NCI-H524 treated with DMSO at 0.1 percent for 48 hours (cell line): ENCODE measurements at regions not wholly inside any gene's neighbourhood (a gene's known extent, or its start where the extent isn't known, plus 50 kb on each side); places are given as distances from the start of the nearest gene placed in this dataset.

Source experiments
- DNase-seq: peaks from one replicate; lab custom pipeline; 2025; lab: John Stamatoyannopoulos, UW

DNA sequence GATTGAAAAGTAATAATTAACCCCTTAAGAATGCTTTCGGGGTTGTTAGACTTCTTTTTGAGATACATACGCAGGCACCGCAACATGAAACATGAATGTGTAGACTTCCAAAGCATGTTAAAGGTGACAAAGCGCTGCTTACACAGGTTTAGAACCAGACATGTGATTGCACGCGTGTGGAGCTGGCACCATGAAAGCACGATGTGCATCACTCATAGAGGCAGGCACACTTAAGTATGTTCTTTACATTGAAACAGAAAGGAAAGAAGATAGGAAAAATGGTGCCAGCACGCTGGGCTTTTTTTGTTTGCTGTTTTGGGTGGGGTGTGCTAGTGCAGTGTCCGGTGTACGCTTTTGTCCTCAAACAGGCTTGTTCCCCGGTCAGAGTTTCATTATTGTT is 83.6 kb upstream of the PPARA start:
- no peak for DNase-seq

DNA sequence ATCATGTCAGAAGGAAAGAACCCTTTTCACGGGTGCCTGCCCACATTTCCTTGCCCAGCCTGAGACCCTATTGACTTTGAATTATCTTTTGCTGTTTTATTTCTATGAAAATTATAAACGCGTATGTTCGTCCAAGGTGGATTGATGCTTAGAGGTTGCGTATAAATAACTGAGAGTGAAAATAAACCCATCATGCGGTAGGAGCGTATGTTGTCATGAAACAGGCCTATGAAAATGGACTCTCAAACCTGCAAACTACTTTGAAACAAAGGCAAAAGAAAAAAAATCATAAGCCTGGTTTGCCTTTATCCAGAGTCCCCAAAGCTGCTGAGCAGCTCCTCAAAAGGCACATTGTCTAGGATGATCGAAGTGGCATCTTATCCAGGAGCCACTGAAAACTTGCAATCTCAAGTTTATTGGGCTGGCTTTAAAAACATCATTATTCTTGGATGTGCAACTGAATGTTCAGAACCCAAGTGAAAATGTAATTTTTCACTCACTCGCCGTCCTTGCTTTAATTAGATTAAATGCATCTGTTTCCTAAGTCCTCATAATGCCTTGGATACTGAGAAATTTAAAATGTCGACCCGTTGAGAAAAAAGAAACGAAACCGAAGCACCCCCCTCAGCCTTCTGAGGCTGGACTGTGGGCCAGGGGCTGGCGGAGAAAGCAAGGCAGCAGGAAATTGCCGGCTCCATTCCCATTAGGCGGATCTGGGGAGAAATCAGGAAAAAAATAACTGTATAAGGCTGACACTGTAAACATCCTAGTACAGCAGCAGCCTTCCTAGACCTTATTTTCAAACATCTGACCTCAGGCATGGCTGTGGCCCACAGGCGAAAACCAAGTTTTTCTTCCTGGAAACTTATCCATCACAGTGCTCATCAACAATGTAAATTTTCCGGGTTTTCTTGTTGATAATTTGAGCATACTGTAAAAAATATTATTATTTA is 82.9 kb upstream of the PPARA start:
- no peak for DNase-seq

DNA sequence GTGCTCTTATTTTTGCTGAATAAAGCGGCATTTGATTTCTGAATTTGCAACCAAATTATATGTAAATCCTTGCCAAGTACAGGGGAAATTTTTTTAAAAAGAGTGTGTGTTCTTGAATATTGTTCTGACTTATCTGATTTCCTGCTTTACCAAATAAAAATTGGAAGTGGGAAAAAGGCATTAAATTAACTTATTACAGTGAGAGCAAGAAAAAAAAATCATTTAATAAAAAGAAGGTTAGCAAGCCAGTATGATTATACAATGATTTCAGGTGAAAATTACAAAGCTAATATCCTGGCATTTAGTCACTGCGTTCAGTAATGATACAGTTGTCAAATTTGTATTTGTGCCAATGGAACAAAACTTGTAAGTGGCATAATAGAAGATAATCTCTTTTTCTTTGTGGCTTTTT is 82.1 kb upstream of the PPARA start:
- no peak for DNase-seq

DNA sequence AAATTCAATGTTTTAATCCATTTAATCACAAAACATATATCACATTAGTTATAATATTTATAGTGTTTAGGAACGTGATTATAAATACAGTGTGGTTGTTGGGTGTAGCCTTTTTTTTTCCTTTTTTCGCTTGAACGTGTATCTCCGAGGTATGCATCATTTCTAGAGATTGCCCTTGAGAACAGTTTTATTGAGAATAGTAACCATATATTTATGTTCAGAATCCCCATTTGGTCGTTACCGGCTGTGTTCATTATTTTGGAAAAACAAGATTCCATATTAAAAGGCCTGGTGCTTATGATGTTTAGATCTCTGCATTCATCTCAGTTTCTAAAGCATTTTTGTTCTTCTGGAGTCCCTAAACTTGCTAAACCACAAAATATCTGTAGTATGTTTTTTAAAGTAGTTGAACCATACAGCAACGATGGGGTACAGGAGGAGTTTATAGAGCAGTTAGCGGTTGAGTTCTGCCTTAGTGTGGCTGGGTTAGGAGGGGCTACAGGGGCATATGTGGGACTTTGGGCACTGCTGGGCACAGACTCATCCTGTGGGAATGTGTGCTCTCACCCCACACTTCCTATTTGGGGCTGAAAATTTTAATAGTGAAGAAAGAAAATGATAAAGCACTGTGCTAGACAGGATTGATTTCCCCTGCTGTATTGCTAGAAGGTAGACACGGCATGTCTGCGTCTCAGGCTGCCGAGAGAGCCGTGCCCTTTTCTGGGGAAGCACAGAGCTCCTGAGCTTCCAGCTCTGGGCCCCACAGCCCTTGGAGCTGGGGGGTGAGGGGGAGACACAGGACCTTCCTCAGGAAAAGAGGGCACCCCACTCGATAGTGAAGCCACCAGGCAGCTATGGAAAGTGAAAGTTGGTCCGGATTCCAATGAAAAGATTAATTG is 81.5 kb upstream of the PPARA start:
- DNase-seq: no peak

DNA sequence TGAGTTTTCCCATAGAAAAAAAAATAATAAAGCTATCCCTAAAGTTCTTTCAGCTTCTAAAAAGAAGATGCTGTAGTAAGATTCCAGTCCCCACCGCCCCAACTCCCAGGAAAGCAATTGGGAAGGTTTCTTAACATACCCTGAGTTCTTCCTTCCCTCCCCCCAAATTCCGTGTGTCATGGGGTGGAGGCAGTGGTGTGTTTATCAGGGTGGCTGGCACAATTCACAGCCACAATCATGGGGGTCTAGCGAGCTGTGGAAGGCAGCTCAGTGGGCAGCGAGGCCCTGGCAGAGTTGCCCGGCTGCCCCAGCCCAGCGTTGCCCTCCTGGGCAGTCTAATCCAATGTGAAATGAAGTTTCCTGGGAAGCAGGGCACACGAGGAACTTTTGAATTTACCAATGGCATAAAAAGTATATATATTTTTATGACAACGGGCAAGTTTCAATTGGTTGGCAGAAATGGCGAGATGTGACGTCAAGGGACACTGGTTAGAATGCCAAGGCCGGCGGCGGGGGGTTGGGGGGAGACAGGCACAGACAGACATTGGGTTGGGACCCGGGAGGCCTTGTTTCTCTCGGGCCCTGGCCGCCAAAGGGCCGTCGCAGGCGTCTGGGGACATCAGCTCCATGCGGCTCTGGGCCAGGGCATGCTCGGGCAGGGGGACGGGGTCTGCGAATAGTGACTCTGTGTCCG is 80.7 kb upstream of the PPARA start:
- DNase-seq: peak; percentile 81

DNA sequence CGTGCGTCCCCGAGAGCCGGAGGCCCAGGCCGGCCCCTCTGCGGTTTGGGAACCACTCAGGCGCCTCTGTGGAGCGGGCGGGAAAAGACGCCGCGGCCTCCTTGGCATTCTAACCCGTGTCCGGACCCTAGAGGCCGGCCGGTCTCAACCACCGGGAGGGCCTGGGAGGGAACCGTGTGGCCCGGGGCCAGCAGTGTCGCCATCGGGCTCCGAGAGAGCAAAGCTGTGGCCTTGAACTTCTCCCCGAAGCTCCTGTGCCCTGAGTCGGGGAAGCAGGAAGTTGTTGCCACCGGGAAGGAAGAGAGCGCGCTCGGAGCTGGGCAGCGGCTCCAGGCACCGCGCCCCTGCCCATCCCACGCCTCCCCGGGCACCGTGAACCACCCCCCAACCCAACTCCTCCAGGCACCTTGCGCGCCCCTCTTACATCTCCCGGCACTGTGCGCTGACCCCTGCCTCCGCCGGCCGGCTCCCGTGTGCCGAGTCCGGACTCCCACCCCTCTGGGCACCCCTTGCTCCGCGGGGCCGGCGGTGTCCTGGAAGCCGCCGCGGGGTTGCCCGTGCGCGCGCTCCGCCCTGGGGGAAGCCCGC is 80.0 kb upstream of the PPARA start:
- DNase-seq: no peak

DNA sequence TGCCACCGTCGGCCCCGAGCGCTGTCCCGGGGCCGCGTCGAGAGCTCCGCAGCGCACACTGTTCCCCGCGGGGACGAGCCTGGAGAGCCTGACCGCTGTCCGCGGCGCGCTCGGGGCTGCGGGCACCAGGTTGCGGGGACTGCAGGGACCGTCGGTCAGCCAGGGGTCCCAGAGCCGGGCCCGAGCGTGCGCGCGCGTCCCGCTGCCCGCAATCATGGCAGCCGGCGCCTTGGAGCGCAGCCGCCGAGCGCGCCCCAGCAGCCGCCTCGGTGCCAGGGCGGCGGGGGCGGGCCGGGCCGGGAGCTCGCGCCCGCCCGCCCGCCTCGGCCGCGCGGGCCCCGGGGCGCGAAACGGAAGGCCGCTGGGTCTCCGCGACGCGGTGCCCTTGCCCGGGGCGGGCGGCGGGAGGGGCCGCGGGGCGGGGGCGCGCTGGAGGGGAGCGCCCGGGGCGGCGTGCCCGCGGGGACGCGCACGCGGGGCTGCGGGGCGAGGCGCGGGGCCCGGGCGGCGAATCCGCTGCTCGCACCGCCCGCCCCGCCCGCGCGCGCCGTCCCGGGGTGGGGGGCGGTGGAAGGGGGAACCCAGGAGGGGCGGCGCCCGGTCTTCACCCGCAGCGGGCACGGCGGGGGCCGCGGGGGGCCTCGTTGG is 79.4 kb upstream of the PPARA start:
- no peak for DNase-seq

DNA sequence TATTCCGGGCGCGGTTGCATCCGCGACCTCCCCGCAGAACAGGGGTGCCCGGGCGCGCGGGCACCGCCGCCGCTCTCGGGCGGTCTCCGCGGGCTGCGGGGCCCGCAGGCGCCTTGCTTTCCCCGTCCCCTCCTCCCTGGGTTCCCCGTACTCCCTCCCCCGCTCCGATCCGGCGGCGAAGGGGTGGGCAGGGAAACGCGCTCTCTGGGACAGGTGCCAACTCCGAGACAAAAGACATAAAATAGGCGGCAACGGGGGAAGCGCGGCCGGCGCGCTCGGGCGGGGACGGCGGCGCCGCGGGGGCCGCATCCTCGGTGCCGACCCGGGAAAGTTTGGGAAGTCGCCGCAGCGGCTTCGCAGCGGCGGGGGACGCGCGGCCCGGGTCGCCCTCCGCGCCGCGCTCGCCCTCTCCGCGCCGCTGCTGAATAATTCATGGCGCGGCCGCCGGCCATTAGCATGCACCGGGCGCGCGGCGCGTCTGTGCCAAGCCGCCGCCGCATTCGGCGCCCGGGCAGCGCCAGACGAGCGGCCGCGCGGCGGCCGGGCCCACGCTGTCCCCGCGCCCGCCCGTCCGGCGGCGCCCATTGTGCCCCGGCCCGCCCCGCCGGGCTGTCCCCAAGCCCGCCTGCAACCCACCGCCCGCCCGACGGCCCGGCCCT is 78.7 kb upstream of the PPARA start:
- DNase-seq: peak; percentile 45

DNA sequence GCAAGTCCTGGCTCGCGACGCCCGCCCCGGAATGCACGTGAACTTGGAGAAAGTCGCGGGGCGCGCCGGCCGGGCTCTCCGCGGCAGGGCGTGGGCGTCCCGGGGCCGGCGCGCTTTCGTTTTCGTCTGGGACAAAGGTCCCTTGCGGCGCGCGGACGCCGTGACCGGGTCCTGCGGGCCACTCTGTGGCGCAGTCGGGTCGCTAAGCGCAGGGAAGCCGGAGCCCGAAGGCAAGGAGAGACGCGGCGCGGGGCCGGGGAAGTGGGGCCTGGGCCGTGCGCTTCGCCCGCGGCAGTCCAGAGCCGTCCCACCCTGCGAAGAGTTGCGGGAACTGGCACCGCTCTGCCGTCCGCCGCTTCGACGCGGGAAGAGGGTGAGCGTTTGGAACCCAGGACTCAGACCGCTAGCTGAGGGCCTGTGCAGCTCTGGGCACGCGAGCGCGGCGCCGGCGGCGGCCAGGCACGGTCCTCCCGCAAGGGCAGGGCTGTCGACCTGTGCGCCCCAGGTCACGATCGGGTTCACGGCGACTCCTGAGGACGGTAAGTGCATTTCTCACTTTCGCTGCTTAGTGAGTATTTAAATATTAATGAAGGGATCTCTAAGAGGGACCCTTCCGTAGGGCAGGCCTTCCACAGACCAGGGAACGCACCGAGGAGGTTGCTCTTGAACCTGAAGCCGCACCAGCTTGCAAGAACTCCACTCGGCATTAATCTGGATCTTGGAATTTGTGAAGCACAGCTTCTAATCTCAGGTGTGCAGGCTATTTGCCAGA is 78.0 kb upstream of the PPARA start:
- no peak for DNase-seq

DNA sequence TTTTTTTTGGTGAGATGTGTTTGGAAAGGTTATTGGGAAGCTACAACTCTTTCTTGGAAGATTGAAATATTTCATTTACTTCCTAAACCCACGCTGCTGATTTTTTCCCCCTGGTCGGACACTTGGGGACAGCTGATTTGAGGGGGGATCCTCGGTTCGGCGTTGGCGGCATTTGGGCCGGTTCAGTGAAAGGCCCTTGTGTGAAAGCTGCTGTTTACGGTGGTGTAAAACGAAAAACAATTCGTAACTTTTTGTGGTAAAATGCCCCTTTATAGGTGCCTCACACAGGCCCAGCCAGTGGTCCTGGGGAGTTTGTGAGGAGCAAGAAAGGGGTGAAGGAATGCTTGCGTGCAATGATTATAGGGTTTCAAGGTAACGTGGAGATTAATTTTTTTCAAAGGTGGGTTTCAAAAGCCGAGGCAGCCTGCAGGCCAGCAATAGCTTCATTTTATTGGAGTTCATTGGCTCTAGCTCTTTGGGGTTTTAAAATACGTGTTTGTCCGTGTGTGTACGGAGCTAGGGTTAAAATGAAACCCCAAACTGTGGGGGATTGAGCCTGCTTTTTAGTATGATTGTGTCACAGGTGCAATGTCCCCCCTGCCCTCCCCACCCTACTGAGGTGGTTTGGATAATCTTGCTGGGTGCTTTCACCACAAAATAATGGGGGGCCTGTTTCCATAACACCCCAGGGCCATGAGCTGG is 77.2 kb upstream of the PPARA start:
- no peak for DNase-seq

DNA sequence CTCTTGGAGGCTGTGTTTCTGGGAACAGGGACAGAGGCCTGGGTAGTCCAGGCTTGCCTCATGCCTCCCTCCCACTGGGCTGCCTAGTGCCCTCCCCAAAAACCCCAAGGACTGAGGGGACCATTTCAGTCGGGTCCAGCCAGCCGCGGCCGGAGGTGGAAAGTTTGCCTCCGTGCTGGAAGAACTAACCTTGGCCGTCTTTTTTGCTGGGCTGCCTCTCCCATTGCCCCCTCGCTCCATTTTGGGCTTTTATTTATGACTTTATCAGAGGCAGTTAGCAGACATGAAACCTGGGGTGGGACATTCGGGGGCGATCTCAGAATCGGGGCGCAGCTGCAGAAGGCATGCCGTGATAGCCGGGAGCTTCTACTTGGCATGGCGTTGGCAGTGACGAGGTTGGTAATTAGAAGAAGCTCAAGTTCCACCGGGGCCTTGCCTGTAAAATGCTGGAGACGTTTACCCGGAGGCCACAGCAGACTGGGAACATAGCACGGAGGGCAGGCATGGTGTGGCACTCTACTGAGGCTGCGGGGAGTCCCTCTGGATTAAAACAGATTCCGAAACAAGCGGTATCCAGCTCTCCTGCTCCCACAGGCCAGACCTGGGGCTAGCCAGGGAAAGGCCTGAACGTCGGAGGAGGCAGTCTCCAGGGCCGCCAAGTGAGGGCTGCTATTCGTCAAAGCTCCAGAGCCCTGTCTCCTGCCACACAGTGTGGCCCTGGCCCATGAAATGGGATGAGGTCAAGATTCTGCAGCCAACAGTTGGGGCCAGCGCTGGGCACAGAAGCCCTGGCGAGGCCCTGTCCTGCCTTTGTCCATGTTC is 76.4 kb upstream of the PPARA start:
- DNase-seq: no peak

DNA sequence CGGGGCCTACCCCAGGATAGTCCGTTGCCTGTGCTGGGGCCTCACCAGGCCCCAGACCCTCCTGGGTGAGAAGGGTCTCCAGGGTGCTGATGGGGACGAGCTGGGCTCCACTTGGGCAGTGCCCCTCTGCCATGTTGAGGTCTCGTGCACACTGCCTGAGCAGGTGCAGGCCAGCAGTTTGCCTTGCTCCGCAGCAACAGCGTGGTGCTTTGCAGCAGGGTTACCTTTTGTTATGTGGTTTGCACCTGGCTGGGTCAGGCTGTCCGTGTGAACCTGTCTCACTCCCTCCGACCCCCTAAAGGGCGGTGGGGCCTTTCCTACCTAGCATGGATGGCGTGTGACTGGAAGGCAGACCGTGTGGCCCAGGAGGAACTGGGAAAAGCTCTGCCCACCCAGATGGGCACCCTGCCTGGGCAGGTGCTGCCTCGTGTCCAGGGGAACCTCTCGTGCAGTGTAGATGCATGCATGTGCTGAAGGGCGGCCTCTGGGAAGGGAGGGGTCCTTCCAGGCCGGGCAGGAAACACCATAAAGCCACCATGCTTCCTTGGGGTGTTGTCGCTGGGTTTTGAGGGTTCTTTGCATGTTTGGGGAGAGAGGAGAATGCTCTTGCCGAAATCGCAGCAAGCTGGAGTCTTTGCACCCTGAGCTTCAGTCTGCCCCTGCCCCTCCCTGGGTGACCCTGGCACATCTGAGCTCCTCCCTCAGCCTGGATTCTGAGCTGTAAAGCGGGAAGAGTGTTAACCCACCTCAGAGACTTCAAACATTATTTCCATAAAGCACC is 75.4 kb upstream of the PPARA start:
- no peak for DNase-seq

DNA sequence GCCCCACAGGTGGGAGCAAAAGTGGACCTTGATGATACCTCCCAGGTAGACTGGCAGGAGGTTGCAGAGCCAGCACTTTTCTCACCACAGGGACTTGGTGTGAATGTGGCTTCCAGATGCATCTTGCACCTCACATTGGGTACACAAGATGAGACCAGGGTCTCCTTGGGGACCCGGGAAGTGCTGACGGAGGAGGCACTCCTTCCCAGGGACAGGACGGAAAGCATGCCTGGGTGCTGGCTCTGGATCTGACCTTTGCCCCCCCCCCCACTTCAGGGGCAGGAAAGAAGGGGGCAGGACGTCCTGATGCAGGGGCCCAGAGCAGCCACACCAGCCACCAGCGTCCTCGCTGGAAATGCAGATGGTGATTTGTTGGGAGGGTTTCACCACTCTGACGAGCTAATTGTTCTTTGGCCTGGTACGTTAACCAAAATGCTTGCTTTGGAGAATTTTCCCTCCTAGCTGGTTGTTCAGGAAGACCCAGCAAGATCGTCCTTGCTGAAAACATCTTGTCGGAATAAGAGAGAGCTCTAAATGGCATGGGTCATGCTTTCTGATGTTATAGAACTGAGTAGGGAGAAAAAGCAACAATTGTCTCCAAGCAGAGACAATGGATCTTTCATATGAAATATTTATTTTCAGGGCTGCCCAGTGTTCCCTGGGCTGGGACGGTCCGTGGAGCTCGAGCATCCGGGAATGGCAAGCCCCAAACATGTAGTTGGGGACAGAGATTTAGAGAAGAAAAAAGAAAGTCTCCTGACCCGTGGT is 74.4 kb upstream of the PPARA start:
- no peak for DNase-seq

DNA sequence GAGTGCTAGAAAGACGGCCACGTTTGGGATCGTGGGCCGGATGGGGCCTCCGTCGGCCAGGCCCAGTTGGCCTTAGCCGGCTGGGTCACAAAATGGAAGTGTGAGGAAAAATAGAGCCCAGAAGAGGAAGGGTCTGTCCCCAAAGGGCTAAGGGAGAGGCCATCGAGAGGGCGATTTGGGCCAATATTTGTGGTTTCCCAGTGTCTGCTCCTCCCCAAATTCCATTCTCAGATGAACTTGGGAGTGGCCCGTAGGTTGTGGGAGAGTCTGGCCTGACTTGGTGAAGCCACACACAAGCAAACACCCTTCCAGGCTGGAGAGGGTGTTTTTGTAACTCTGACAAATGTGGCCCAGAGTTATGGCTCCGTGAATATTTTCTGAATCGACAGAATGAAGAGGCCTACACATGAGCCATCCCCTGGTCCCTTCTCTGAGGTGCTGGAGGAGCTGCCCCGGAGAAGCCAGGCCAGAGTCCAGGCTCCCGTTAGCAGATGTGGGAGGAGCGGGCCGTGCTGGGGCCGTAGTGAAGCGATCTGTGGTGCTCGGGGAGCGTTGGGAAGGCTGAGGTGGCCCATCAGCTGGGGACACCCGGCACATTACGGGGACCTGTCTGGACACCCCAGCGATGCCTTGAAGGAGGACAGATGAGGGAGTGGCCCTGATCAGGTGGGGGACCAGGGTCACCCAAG is 73.5 kb upstream of the PPARA start:
- DNase-seq: no peak

DNA sequence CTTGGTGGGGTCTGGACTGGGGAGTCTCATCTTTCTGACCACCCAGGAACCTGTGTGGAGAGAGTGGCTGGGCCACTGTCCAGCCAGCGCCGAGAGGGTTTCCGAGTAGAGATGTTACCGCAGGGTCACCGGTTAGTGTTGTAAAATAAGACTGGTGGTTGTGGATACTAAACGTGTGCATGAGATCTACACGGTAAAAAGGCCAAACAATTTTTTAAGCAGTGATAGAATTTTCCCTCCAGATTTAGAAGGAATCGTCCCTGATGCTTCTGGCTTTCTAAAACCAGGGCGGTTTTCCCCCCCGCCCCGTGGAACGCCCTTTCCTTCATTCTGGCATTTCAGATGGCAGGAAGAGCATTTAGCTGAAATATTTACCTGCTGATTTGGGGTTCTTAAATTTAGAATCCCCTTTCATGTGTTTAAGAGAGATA is 72.6 kb upstream of the PPARA start:
- no peak for DNase-seq
